ENCODE measurements at regions not wholly inside any gene's neighbourhood (a gene's known extent, or its start where the extent isn't known, plus 50 kb on each side); places are given as distances from the start of the nearest gene placed in this dataset.
"Not testable (repeated sequence)": the region's sequence is repeated elsewhere in the genome, so short reads cannot be mapped to it uniquely, and the experiment has no call there.

GRCh38 chrX:13220916-13221315 lies 98.9 kb downstream of the ATXN3L start:
- DNase-seq: no peak

DNA sequence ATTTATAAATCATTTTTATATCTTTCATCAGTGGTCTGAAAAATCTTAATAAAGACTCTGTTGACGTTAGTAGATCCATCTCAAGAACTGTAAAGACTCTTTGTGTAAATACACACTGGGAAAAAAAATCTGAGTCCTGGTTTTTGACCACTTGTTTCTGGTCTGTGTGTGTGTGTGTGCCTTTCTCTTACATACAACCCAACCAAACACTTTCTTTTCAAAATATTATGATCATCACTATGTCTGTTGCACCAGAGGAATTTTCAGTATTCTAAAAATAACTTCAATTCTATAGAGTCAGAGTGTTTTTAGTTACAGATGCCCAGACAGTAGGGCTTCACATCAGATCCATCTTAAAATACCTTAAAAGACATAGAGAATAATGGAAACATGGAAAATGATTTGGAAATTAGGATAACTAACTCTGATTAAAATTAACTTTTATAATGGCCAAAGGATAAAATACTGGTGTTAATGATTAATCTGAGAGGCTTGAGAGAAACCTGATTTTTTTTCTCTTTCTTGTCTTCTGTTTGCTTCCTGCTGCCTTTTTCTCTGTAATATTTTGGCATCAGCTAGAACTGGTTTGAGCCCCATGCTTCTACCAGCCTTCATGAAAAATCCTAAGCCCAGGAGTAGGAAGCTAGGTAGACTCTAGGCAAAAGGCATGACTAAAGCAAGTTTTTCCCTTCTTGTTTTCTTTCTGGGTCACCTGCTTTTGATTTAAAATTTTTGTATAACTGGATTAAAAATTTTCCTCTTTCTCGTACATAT lies 99.7 kb downstream of the ATXN3L start:
- no peak for DNase-seq

- DNase-seq: no peak
Measured at GRCh38 chrX:13218758-13219157, 101.1 kb downstream of the ATXN3L start.

DNA sequence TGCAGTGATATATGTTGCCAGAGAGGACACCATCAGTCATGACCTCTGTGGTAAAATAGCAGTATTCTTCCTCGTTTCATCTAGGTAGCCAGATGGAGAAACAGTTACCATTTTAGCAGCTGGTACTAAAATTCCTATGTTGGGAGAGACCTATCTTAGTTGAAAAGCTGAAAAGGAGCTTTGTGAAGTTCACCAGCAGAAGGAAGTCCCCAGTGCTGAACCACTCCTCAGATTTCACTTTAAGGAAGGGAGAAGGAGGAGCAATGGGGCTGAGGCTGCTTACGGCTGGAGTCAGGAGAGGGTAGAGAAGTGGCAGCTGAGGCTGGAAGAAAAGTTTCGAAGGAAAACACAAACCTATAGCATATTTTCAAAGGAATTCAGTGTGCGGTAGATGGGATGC lies 103.7 kb downstream of the ATXN3L start:
- DNase-seq: no peak

DNA sequence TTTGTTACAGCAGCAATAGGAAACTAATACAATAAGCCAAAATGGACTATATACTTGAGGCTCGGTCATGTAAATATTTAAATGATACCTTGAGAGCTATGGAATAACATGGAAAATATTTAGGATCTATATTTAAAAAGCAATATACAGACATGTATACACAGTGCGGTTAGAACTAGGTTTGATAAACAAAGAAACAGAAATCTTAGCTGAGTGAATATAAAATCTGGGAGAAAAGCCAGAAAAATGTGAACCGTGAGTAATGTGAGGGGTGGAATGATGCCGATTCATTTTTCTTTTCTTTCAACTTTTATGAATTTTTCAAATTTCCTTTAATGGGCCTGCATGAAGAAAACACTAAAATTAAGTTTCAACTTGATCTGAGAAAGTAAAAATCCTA lies 104.1 kb downstream of the ATXN3L start:
- DNase-seq: no peak

DNA sequence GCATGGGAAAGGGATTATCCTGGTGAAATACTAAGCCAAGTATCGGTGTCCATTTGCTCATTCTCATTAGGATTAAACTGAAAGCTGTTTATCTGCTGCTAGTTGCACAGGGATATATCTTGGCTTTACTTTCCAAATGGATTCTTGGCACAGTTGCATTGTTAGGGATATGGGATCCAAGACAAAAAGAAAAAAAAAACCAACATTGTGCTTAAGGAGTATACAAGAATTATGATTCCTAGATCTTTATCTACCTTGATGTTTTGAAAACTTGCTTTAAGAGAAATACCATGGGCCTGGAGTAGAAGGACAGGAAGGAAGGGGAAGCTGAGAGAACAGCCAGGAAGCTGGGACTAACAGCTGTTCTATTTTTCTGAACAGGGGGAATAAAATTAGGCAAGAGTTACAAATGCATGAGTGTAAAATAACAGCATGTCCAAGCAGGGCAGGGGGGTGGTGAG lies 107.6 kb downstream of the ATXN3L start:
- DNase-seq: no peak

DNA sequence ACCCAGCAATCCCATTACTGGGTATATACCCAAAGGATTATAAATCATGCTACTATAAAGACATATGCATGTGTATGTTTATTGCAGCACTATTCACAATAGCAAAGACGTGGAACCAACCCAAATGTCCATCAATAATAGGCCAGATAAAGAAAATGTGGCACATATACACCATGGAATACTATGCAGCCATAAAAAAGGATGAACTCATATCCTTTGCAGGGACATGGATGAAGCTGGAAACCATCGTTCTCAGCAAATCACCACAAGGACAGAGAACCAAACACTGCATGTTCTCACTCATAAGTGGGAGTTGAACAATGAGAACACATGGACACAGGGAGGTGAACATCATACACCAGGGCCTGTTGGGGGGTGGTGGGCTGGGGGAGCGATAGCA lies 109.7 kb downstream of the ATXN3L start:
- not testable (repeated sequence) for DNase-seq

- not testable (repeated sequence) for DNase-seq
Measured at GRCh38 chrX:13209704-13210103, 110.1 kb downstream of the ATXN3L start.

GRCh38 chrX:13208281-13208935 lies 111.4 kb downstream of the ATXN3L start:
- DNase-seq: no peak

DNA sequence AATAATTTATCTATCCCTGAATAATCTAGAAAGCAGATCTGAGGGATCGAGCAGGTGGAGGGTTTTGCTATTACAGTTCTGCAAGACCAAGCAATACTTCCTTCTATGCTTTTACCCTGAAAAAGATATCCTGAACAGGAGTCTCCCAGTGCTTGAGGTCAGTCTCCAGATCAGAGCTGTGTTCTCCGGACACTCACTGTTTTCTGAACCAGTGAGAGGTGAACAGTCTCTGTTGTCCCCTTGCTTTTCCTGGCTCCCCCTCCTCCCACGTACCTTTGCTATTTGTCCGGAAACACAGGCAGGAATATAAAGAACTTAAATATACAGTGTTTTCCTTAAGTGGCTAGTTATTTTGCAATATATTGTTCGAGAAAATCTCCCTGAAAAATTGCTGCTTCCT lies 116.6 kb downstream of the ATXN3L start:
- no peak for DNase-seq

GRCh38 chrX:13201605-13202219 lies 118.1 kb downstream of the ATXN3L start:
- DNase-seq: no peak

DNA sequence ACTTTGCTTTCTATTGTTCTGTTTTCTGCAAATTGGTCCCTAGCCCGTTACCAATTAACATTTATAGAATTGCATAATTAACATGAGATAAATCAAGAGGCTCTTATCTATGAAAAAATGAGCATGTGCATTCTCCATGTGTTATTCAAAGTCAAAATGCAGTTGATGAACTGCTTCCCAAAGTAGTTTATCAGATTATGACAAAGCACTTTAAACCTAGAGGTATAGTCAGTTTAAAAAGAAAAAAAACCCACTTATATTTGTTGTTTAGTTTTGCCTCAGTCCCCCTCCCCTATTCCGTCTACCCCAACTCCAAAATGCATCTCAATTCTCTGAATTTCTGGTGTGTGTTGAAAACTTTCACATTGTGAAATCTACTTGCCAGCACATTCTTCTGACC lies 119.5 kb downstream of the ATXN3L start:
- DNase-seq: no peak

DNA sequence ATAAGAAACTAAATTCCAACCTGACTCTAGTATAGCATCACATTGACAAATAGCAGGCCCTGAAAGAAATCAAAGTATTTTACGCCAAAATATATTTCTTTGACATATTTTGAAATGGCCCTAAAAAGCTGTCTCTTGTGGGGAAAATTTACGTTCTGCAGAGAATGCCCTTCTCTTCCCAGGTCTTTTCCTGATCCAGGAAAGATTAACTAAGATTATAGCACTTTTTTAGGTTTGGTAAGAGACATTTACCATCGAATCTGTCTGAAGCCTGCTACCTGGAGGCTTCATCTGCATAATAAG lies 121.1 kb downstream of the ATXN3L start:
- no peak for DNase-seq

DNA sequence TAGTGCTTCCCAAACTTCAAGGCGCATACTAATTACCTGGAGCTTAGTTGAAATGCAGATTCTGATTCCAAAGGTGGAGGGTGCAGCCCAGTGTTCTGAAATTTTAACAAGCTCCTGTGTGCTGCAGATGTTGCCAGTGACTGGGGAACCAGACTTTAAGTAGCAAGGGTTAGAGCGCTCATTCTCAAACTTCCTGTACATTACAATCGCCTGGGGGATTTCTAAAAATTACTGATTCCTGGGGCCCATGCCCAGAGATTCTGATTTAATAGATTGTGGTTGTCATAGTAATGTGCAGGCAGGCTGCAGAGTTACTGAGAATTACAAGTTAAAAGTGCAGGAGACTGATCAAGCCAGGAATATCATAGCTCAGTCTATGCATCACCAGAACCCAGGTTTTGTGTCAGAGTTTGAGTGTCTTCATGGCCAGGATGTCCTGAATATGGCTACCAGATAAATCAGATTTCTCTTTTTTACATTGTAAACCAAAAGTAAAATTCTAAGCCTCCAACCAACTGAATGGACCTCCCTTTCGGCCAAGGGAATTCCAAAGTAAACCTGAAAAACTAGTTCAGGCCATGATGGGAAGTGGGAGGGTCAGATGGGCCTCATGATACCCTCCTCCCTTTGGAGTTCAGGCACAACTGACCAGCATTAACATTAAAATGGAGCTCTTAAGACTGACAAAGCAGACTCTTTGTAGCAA lies 121.6 kb downstream of the ATXN3L start:
- DNase-seq: no peak

- no peak for DNase-seq
Measured at GRCh38 chrX:13196782-13197181, 123.1 kb downstream of the ATXN3L start.

- no peak for DNase-seq
Measured at GRCh38 chrX:13195340-13195739, 124.5 kb downstream of the ATXN3L start.

GRCh38 chrX:13194291-13195103 lies 125.4 kb downstream of the ATXN3L start:
- no peak for DNase-seq

DNA sequence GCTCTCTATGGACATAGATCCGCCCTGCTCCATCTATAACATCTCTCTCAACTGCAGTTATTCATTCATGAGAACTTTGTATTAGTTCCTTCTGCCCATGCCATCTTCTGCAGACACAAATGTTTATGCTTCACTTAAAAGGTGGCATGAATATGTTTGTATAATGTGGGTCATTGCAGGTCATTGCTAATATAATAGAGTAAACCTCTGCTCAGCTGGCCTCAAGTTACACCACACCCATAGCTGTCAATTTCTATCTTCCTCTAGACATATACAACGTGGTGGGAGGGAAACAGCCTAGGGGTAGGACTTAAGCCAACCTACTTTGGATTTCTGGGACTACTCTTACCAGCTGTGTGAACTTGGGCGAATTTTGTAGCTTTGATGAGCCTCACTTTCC lies 129.8 kb downstream of the ATXN3L start:
- DNase-seq: no peak

DNA sequence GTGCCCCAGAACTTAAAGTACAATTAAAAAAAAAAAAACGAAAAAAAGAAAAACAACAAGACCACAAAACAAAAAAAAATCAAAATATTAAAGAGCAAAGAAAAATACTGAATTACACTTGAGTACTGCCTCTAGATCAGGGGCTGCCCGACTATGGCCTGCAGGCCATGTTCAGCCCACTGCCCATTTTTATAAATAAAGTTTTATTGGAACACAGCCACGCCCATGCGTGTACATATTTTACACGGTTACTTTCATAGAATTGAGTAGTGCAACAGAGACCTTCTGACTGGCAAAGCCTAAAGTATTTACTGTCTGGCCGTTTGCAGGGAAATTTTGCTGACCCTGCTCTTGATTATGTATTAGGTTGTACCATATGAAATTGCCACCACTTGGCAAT lies 130.5 kb downstream of the ATXN3L start:
- no peak for DNase-seq

GRCh38 chrX:13188731-13189309 lies 131.0 kb downstream of the ATXN3L start:
- no peak for DNase-seq

GRCh38 chrX:13186643-13187042 lies 133.2 kb downstream of the ATXN3L start:
- not testable (repeated sequence) for DNase-seq

GRCh38 chrX:13180807-13181206 lies 136.4 kb upstream of the FAM9C start:
- no peak for DNase-seq
